HG03558 (cell line): ENCODE measurements at regions not wholly inside any gene's neighbourhood (a gene's known extent, or its start where the extent isn't known, plus 50 kb on each side); places are given as distances from the start of the nearest gene placed in this dataset.
"Not testable (repeated sequence)": the region's sequence is repeated elsewhere in the genome, so short reads cannot be mapped to it uniquely, and the experiment has no call there.

ENCODE experiments used
- ATAC-seq: cut with Tn5 transposase; IDR thresholded peaks from one replicate; pipeline ENCODE4 v1.9.1; 2021; ENCODE audit warnings: moderate number of reproducible peaks; ENCODE audit not compliant: unreplicated experiment; ENCODE audit errors: extremely low read depth

DNA sequence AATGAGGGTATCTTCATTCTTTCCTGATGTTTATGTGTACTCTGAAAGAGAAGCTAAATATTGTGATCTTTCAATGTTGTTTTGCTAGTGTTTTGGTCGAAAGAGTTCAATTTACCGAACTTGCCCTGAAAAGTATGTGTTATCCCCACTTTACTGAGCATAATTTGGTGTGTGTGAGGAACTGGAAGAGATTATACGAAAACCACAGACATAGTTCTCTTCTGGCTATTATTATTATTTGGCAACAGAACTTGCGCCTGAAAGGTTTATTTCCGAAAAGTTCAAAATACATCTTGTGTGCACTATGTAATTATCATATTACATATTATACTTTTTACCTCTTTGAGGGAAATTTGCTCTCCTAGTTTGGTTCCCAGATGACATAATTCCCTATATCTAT, 232.5 kb upstream of the INTU start:
- no peak for ATAC-seq

DNA sequence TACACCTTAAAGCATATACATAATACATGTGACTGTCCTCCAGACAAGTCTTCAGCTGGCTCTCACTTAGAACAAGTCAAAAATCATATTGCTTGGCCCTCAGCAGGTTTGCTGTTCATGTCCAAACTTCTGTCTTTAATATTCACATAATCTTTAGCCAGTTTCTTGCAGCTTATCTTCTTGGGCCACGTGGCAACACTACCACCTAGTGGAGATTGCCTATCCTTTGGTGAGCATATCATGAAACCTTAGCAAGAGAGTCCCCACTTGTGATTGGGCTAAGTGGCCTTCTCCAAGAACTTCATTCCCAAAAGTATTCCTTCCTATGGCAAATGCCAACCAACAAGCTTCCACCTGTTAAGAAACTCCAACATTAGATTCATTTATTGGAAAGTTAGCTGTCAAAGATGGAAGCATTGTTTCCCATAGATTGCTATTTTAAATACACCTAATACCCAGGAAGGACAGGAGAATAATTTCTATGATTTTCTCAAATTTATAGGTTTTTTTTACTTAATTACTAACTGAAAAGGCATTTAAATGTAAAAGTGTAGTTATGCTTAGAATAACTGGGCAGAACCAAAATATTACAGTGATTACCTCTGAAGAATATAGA, 231.9 kb upstream of the INTU start:
- peak; percentile 64 for ATAC-seq

DNA sequence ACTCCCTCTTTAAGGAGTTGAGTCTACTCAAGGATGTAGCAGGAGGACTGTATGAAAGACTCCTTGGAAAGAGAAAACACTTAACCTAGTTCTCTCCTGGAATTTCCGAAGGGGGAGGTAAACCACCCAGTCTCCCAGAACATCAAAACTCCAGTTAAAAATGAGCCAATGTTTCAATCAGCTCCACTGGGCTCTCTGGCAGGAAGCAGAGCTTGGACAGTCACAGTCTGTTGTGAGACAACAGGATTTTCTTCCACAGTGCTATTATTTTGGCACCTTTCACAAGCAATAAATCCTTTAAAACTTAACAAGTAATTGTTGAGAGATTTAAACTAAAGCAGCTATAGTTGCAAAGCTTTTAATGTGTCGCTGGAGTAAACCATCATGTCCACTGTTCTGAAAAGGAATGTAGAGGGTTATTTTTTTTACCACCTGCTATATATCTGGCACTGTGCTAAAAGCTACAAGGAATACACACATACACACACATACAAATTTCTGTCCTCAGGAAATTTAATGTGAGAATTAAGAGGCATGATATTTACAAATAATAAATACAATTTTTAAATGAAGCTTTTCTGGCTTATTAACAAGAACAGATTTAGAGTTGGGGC, 229.2 kb upstream of the INTU start:
- ATAC-seq = no peak

DNA sequence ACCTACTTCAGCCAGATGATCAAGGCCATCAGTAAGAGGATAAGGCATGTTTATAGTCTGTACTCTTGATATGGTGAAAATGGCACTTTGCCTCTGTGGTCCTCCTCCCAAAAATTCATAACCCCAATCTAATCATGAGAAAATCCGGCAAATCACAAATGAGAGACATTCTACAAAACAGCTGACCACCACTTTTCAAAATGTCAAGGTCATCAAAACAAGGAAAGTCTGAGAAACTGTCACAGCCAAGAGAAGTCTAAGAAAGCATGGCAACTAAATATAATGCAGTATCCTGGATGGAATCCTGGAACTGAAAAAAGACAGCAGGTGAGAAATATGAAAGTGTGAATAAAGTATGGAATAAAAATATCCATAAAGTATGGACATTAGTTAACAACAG, 226.6 kb upstream of the INTU start:
- no peak for ATAC-seq

DNA sequence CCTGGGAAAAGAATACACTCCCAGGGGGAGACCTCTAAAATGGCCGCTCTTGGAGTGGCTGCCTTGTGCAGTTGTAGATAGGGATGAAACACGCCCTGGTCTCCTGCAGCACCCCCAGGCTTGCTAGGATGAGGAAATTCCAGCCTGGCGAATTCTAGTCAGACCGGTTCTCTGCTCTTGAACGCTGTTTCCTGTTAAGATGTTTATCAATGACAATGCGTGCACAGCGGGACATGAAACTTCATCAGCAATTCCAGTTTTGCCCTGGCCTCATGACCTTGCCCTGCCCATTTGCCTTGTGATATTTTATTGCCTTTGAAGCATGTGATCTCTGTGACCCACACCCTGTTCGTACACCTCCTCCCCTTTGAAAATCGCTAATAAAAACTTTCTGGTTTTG, 225.2 kb upstream of the INTU start:
- ATAC-seq = not testable (repeated sequence)

DNA sequence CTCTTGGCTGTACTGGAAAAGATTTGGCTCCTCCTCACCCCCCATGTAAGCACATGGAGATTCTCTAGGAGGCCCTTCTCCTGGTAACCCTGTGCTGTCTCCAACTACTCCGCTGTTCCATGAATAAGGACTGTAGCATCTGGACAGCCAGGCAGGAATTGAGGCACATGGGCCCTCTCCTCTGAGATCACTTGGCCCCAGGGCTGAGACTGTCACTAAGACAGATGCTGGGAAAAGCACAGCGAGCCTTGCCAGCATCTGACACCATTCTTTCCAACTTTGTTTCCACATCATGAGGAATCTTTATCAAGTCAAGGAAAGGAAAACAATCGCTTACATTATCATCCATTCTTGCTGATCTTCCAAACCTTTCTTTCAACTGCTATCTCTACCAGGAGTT, 222.6 kb upstream of the INTU start:
- no peak for ATAC-seq

DNA sequence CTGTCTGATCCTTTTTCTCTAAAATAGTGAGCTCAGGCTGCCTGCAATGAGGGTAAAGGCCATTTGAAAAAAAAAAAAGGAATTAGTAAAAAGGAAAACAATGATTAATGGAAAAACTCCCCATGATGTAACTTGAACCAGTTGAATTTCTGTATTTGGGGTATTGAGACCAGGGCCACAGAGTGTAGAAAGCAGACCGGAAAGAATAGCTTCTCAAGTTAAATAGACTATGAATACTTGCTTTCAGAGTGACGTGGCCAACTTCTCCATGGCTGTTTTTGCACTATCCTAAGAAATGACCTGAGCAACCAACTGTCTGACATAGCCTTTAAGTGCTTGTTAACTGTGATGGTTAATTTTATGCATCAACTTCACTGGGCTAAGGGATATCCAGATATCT, 222.1 kb upstream of the INTU start:
- no peak for ATAC-seq

DNA sequence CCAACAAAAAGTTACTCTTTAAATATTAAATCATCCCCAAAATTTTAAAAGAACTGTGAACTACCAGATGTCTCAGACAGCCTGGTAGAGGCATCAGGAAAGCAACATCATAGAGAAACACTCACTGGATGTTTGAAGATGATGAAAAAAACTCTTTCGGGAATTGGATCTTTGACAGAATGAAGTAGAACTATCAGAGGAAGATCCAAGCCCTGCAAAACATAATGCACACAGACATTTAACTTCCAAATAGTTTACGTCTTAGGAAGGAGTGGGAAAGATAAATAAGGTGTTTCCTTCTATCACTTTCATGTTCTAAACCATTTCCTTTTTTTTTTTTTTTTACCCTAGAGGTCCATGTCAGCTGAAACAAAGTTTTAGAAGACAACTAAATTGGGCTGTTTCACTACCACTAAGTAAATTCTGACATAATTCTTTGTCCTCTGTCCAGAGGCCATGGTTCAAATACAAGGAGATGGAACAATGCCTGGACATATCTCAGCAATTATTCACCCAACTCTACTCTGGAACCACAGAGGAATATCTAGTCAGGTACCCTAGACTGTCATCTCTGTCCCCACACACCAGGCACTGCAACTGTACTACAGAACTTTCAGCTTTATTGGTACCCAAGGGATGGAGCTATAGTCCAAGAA, 217.7 kb upstream of the INTU start:
- ATAC-seq = no peak

DNA sequence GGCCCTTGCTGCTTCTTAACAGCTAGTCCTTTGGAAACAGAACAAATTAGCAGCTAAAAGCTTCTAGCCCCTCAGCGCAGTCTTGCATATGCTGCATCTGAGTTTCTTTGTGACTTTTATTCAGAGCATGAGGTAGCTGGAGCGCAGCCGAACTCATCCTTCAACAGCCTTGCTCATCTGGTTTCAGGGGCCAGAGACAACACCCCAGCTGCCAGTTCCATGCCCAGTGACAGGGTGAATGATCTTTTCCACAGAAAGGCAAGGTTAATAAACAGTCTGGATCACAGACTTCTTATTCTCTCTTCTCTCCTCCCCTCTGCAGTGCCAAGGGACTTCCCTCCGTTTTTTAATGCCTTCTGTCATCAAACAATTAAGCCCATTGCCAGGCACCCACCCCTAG, 216.6 kb upstream of the INTU start:
- ATAC-seq = no peak

DNA sequence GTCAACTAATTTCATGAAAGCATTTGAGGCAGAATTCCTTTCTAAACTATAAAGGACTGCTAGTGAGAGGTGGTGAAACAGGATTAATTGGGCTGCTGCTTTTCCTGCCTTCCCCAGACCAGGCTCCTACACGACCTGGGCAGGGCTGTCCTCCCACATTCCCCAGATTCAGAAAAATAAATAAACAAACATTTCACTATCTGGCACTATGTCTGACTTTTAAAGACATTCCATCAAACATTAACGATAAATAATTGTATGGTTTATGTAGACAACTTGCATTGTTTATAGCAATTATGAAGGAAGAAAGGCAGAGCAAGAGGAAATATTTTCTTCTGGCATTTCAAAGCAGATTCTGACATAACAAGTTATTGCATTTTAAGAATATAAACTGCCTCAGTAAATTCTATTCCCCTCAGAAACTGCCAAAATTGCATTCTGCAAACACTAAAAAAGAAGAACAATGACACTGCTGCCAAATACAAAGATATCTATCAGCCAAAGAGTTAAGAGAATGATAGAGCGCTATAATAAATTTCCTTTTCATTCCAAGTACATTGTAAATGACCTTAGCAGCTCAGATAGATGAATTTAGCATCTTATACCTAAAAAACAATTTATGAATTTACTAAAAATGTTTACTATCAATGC, 214.7 kb upstream of the INTU start:
- ATAC-seq = no peak

DNA sequence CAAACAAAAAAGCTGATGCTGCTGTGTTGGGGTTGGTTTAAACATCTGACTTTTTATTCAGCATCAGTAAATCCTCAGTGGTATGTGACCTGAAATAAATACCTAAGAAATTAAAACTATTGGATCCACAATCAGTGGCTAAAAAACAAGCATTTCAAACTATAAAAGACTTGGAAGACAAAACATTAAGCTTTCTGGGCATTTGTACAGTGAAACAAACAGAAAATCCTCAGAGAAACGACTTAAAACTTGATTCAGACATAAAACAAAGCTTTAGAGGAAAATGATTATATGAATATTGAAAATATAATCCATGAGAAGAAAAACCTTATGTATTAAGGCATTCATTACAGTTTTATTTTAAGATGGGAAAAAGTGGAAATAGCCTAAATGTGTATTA, 213.3 kb upstream of the INTU start:
- ATAC-seq = no peak

DNA sequence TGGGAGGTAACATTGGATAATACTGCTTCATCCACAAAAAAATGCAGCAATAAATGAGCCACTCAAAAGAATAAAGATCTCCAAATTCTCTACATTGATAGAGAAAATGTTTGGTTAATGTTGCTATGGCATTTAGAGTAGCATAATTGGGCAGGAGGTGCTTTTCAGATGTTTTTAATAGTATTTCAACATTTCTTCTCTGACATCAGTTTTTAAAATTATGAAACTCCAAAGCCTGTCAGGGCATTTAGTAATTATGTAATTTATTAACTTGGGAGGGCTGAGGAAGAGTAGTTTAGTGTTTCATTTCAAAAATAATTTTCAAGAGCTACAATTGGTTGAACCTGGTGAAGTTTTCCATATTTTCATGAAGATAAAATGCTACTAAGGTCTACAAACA, 211.3 kb upstream of the INTU start:
- ATAC-seq = no peak

DNA sequence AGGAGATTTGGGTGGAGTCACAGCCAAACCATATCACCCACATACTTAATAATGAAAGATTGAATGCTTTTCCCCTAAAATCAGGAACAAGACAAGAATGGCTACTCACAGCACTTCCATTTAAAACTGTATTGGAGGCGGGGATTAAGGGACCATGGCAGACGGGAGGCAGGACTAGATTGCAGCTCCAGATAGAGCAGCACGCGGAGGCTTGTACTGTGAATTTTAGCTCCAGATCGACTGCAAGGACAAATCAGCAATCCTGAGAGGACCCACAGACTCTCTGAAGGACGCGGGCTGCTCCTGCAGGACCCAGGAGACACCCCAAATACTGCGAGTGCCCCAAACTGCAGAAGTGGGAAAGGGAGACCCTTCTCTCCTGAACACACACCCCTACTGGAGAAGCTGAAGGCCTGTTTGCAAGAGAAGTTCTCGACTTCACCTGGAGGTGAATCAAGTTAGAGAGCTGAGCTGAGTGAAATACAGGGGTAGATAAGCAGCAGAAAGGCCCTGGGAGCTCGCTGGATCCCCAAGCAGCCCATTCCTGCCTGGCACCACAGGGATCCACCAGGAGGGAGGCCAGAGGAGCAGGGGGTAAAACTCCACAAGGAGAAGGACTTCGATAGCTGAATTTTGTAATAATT, 207.4 kb upstream of the INTU start:
- ATAC-seq = no peak

DNA sequence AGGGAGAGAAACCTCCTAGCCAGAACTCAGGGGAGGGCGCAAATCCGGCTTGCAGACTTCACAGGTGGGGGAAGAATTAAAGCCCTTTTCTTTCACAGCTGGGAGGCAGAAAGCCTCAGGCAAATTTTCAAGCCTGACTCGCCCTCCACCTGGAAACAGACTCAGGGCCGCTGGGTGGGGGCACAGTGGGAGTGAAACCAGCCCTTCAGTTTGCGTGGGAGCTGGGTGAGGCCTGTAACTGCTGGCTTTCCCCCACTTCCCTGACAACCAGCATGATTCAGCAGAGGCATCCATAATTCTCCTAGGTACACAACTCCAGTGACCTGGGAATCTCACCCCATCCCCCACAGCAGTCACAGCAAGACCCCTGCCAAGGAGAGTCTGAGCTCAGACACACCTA, 206.9 kb upstream of the INTU start:
- ATAC-seq = no peak

DNA sequence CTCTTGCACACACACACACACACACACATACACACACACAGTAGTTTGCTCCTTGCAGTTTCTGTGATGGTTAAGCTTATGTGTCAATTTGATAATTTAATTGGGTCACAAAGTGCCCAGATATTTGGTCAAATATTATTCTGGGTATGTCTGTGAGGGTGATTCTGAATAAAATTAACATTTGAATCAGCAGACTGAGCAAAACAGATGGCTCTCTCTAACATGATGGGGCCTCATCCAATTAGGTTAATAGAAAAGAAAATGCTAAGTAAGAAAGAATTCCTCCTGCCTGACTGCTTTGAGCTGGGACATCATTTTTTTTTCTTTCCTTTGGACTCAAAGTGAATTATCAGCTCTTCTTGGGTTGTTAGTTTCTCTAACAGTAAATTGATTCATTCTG, 191.2 kb upstream of the INTU start:
- no peak for ATAC-seq

DNA sequence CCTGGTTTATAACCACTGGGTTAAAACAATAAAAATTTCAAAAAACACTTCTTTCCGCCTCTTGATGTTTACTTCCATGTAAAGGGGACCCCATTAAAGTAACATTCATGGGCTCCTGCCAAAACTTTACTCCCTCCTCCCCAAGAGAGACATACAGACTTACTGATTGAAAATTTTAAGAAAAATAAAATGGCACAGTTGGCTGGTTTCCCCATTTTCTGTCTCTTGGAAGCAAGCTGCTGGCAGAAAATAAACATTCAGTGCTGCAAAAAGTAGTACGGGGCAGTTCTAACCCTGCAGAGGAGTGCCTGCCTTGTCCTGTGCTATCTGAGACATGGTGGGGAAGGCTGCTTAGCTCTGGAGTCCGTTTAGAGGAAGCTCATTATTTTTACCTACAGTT, 187.3 kb upstream of the INTU start:
- no peak for ATAC-seq

DNA sequence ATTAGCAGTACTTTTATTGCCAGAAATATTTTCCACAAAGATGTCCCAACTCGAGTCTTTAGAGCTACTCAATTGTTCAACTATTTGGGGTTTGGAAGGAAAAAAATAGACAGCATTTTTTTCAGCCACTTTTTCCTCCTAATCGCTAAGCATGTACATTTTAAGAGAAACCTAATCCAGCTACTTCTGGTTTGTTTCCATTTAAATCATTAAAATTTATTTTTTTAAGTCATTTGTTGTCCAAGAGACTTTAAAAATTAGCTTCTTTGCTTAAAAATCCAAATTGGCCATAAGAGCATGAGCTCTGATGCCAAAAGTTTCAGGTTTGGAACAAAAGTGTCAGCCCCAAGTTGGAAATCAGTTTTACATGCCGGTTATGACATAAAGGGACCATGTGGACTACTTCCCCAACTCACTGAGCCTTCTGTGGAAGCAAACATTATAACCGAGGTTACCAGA, 186.3 kb upstream of the INTU start:
- no peak for ATAC-seq

DNA sequence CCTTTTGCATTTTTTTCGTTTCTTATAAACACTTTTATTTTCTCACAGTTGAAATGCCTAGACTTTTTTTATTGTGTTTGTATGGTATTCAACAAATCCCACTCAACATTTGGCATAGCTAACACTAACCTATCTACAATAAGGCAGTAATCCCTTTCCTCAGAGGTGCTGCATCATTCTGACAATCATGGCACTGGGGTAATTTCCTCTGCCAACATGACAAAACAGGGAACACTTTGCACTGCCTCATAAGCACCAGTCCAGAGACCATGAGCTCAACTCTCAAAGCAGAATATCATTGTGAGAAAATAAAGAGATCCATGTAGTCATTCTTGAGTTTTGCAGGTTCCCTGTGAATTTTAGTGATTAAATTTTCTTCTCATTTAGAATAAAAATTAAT, 183.8 kb upstream of the INTU start:
- ATAC-seq = no peak

DNA sequence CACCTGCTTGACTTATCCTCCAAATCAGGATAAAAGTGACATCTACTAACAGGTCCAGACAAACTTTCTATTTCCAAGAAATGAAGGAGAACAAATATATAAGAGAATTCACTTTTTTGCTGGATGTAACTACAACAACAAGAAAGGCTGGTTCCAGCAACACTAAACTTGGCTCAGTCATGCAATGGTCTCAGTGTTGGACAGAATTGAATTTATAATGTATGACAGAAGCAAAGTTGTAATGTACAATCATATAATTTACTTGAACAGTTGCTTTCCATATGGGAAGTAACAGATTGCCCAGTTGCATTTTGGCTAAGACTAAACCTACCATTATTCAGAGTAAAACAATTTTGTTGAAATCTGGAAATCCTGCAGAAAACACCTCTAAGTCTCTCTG, 183.3 kb upstream of the INTU start:
- no peak for ATAC-seq

DNA sequence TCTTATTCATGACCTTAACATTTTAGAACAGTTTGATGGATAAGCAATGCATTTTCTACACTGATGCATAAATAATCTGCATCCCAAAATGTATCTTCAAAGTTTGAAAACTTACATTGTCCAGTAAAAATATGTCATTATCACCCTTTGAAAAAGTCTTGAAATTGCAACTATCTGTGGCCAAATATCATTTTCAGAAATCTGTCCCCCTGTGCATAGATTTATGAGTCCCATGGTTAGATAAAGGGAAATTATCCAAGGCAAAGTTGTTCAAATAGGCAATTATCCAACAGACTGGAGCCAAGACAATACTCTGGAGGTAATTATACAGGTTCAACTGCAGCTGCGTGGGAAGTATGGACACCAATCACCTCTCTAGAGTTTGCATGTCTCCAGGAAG, 182.5 kb upstream of the INTU start:
- ATAC-seq = no peak

DNA sequence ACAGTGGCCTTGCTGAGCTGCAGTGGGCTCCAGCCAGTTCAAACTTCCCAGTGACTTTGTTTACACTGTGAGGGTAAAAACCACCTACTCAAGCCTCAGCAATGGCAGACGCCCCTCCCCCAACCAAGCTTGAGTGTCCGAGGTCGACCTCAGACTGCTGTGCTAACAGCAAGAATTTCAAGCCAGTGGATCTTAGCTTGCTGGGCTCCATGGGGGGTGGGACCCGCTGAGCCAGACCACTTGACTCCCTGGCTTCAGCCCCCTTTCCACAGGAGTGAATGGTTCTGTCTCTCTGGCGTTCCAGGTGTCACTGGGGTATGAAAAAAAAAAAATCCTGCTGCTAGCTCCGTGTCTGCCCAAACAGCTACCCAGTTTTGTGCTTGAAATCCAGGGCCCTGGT, 168.9 kb upstream of the INTU start:
- ATAC-seq = no peak
